Transverse colon (tissue), 4 donors: ENCODE measurements at regions not wholly inside any gene's neighbourhood (a gene's known extent, or its start where the extent isn't known, plus 50 kb on each side); places are given as distances from the start of the nearest gene placed in this dataset.

Source experiments
- DNase-seq: peaks from one replicate; pipeline ENCODE4 v3.0.0-alpha.2; 2019
- H3K27ac ChIP-seq, 4 donors: fragments of 200-600 bp; sonication (generic); 2 replicates each; pipeline ENCODE4 v1.5.1; 2016 to 2018; ENCODE audit warnings: inconsistent platforms in 4 of 4
- H3K27me3 ChIP-seq: fragments of 200-600 bp; sonication (generic); 2 replicates; pipeline ENCODE4 v1.5.1; 2017; ENCODE audit warnings: inconsistent platforms
- H3K36me3 ChIP-seq, 4 donors: fragments of 200-600 bp; sonication (generic); 2 replicates each; pipeline ENCODE4 v1.5.1; 2017 to 2019; ENCODE audit warnings: inconsistent platforms in 4 of 4
- H3K4me1 ChIP-seq, 4 donors: fragments of 200-600 bp; sonication (generic); 2 replicates each; pipeline ENCODE4 v1.5.1; 2017 to 2020; ENCODE audit warnings: inconsistent platforms in 4 of 4
- H3K4me3 ChIP-seq, 4 donors: fragments of 200-600 bp; sonication (generic); 1 replicate in 1 of 4; 2 replicates in 3 of 4; pipeline versions ENCODE4 v1.5.1 to v1.6.1; 2017 to 2019; ENCODE audit warnings: inconsistent platforms in 4 of 4
- H3K9me3 ChIP-seq, 2 donors: fragments of 200-600 bp; sonication (generic); 2 replicates each; pipeline ENCODE4 v1.5.1; 2017 to 2019; ENCODE audit warnings: inconsistent platforms in 2 of 2
- EP300 ChIP-seq: sonication (generic); formaldehyde crosslinking; IDR thresholded peaks from one replicate; pipeline ENCODE4 v1.6.1; 2017; ENCODE audit warnings: antibody characterized with exemption, low read depth
- POLR2A ChIP-seq: fragments of 450-650 bp; IDR thresholded peaks from one replicate; pipeline ENCODE4 v1.6.1; 2016; ENCODE audit warnings: antibody characterized with exemption, mild to moderate bottlenecking, moderate library complexity
- POLR2AphosphoS5 ChIP-seq, 3 donors: sonication (generic); formaldehyde crosslinking; IDR thresholded peaks; one replicate each; pipeline ENCODE4 v1.6.1; 2016; ENCODE audit warnings: antibody characterized with exemption in 3 of 3
- WGBS, 2 donors: methylation state at CpG; one replicate each; pipeline ENCODE4 v1.1.5; 2018; ENCODE audit warnings: low coverage in 1 of 2; 5-methylcytosine and 5-hydroxymethylcytosine counted together
- in situ Hi-C, 4 donors: fragments of 200-750 bp; cut with MboI; loops; one replicate each; pipeline versions ENCODE4 v1.15.0 to v1.15.1; 2017; ENCODE audit warnings: low sequenced_read_pairs in 3 of 4, low pct_ligation_motif_present in 1 of 4, low pct_unique_long_range_greater_than_20kb in 1 of 4
- intact Hi-C: fragments of 100-400 bp; cut with DNase I; formaldehyde crosslinking; loops from one replicate; pipeline ENCODE4 v1.15.1; 2023; ENCODE audit warnings: low total_unique reads
- TF ChIP-seq, protein P1 (sequence below), 5 experiments: fragments of 200-600 bp in 3 of 5; fragments of 450-650 bp in 2 of 5; sonication (generic) in 3 of 5; IDR thresholded peaks; 1 replicate in 2 of 5; 2 replicates in 3 of 5; pipeline ENCODE4 v1.5.1; 2016 to 2017; ENCODE audit warnings: antibody characterized with exemption in 5 of 5, inconsistent platforms in 3 of 5, mild to moderate bottlenecking in 2 of 5, moderate library complexity in 1 of 5

DNA sequence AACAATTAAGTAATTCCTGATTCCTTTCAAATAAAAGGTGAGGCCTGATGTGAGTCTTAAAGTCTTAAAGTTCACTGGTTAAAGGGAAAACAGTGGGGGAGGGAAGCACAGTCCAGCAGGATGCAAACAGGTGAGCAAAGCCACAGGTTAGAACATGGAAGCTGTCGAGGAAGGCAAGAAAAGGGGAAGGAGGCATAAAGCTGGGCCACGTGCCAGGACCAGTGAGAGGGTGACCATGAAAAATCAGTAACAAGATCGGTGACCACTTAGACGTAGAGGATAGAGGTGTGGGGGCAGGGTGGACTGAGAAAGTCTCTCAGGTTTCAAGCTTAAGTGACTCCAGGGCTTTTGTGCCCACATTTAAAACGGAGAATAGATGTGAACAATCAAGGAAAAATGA lies 231.3 kb downstream of the SETD4 start:
- Histone ChIP-seq H3K9me3 (no peaks in the 10 kb centered on the region), H3K4me1 (no peaks in the 10 kb centered on the region), H3K27ac (no peak overlapping the region), H3K27me3 (no peaks in the 10 kb centered on the region), H3K36me3 (no peaks in the 10 kb centered on the region), H3K4me3 (no peak overlapping the region)
- intact Hi-C loops, result no loop called here
- TF ChIP-seq POLR2A (no peak), POLR2AphosphoS5 (IDR thresholded peaks at IDR 0.05) (no peak), EP300 (no peak)
- TF ChIP-seq, protein P1, sequence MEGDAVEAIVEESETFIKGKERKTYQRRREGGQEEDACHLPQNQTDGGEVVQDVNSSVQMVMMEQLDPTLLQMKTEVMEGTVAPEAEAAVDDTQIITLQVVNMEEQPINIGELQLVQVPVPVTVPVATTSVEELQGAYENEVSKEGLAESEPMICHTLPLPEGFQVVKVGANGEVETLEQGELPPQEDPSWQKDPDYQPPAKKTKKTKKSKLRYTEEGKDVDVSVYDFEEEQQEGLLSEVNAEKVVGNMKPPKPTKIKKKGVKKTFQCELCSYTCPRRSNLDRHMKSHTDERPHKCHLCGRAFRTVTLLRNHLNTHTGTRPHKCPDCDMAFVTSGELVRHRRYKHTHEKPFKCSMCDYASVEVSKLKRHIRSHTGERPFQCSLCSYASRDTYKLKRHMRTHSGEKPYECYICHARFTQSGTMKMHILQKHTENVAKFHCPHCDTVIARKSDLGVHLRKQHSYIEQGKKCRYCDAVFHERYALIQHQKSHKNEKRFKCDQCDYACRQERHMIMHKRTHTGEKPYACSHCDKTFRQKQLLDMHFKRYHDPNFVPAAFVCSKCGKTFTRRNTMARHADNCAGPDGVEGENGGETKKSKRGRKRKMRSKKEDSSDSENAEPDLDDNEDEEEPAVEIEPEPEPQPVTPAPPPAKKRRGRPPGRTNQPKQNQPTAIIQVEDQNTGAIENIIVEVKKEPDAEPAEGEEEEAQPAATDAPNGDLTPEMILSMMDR (IDR thresholded peaks at IDR 0.05), result no peak
- 28 to 29% methylated on average over 4 to 5 of the region's 5 CpGs for WGBS, 2 donors
- DNase-seq, result no peak
- in situ Hi-C loops, result loop anchor here (25.0 kb wide), 2 partner anchors 942 to 1092 kb away; no protein-coding TSS in a partner anchor

DNA sequence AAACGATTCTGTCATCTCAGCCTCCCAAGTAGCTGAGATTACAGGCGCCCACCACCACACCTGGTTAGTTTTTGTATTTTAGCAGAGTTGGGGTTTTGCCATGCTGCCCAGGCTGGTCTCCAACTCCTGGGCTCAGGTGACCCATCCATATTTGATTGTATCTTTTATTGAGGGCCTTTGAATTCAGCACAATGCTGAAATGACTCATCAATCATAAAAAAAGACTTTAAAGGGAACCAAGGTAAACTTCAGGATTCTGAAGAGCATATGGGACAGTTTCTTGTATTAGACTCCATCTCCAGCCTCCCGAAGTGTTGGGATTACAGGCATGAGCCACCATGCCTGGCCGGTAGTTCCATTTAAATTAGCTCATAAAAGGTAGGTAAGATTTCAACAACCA lies 232.2 kb downstream of the SETD4 start:
- H3K27me3 ChIP-seq, result no peaks in the 10 kb centered on the region
- no peak overlapping the region for H3K4me3 ChIP-seq
- no peaks in the 10 kb centered on the region for H3K9me3 ChIP-seq
- intact Hi-C loops (no loop called here), in situ Hi-C loops (loop anchor here (25.0 kb wide), 2 partner anchors 941 to 1091 kb away; no protein-coding TSS in a partner anchor)
- H3K36me3 ChIP-seq, result no peaks in the 10 kb centered on the region
- TF ChIP-seq EP300 (no peak), POLR2AphosphoS5 (IDR thresholded peaks at IDR 0.05) (no peak), POLR2A (no peak)
- TF ChIP-seq, protein P1 (IDR thresholded peaks at IDR 0.05), result no peak
- H3K27ac ChIP-seq, result no peak overlapping the region
- DNase-seq, result no peak
- no peaks in the 10 kb centered on the region for H3K4me1 ChIP-seq
- 69 to 80% methylated on average over 1 to 4 of the region's 4 CpGs for WGBS, 2 donors

DNA sequence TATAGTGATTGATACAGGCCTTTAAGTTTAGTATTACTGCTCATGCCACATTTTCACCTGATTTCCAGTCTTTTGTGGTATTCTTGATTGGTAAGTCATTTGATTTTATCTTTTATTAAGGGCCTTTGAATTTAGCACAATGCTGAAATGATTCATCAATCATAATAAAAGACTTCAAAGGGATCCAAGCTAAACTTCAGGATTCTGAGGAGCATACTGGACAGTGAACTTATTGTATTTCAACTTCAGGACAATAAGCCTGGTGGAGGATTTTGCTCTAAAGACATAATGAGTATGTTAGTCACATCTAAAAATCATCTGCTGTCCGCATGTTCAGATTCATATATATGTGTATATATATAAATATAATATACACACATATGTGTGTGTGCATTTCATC lies 233.3 kb downstream of the SETD4 start:
- no peaks in the 10 kb centered on the region for H3K27me3 ChIP-seq
- no peak overlapping the region for H3K27ac ChIP-seq
- no peak for DNase-seq
- no peaks in the 10 kb centered on the region for H3K9me3 ChIP-seq
- no peaks in the 10 kb centered on the region for H3K36me3 ChIP-seq
- in situ Hi-C loops (loop anchor here (25.0 kb wide), 2 partner anchors 940 to 1090 kb away; no protein-coding TSS in a partner anchor), intact Hi-C loops (no loop called here)
- no peak for TF ChIP-seq POLR2A
- TF ChIP-seq, protein P1 (IDR thresholded peaks at IDR 0.05), result no peak
- TF ChIP-seq EP300, result no peak
- TF ChIP-seq POLR2AphosphoS5 (IDR thresholded peaks at IDR 0.05), result no peak
- no peak overlapping the region for H3K4me3 ChIP-seq
- WGBS, 2 donors, result 86 to 100% methylated on average over 1 of the region's 1 CpG
- no peaks in the 10 kb centered on the region for H3K4me1 ChIP-seq

DNA sequence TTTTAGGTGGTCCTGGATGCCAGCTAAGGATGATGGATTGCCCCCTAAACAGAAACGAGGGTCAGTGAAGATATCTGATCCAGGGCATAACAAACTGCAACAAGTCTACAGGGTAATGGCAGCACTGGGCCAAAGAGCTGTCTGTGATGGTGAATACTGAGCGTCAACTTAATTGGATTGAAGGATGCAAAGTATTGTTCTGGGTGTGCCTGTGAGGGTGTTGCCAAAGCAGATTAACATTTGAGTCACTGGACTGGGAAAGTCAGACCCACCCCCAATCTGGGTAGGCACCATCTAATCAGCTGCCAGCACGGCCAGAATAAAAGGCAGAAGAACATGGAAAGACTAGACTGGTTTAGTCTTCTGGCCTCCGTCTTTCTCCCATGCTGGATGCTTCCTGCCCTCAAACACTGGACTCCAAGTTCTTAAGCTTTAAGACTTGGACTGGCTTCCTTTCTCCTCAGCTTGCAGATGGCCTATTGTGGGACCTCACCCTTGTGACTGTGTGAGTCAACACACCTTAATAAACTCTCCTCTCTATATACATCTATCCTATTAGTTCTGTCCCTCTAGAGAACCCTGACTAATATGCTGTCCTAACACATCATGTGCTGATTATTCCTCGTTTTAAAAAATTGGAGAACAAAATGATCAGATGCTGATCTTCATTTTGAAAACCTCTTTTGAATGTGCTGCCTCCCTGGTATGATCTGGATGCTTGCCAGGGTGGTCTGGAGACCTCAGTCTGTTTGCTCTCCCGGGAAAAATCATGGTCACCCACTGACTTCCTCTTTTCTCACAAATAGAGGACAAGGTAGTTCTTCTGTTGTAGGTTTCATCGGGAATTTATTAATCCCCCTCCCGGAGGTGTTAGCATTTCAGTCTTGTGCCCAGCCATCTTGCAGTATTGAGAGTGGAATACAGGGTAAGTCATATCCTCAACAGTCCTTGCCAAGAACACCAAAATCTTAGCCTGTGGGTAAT lies 234.7 kb downstream of the SETD4 start:
- no peaks in the 10 kb centered on the region for H3K36me3 ChIP-seq
- H3K4me1 ChIP-seq, result no peaks in the 10 kb centered on the region
- no peak for DNase-seq
- in situ Hi-C loops, result loop anchor here (25.0 kb wide), 2 partner anchors 938 to 1088 kb away; no protein-coding TSS in a partner anchor
- 73 to 82% methylated on average over 3 to 8 of the region's 8 CpGs for WGBS, 2 donors
- no peak overlapping the region for H3K4me3 ChIP-seq
- intact Hi-C loops, result no loop called here
- H3K27me3 ChIP-seq, result no peaks in the 10 kb centered on the region
- TF ChIP-seq EP300 (no peak), POLR2A (no peak), POLR2AphosphoS5 (IDR thresholded peaks at IDR 0.05) (no peak)
- TF ChIP-seq, protein P1 (IDR thresholded peaks at IDR 0.05), result no peak
- H3K27ac ChIP-seq, result no peak overlapping the region
- no peaks in the 10 kb centered on the region for H3K9me3 ChIP-seq
